ENCODE measurements at regions not wholly inside any gene's neighbourhood (a gene's known extent, or its start where the extent isn't known, plus 50 kb on each side); places are given as distances from the start of the nearest gene placed in this dataset.
"Not testable (repeated sequence)": the region's sequence is repeated elsewhere in the genome, so short reads cannot be mapped to it uniquely, and the experiment has no call there.

GRCh38 chr18:14342170-14342569 lies 201.2 kb downstream of the POTEC start:
- not testable (repeated sequence) for DNase-seq (ENCODE audit: low read depth)

GRCh38 chr18:14336017-14336416 lies 203.8 kb upstream of the ZNF519 start:
- not testable (repeated sequence) for DNase-seq (ENCODE audit: low read depth)

DNA sequence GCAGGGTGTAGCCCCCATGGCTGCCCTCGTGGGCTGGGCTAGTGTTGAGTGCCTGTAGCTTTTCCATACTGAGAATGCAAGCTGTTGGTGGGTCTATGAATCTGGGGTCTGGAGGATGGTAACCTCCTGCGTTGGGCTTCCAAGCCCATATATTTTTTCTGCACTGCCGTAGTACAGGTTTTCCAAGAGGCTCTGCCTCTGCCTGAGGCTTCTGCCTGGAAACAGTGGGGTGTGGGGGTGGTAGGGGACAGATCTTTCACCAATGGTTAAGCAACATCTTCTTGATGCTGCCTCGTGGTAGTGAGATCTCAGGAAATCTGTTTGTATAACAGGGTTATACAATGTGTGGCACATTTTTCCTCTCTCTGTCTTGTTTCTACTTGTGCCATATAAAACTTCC lies 189.0 kb upstream of the ZNF519 start:
- not testable (repeated sequence) for DNase-seq (ENCODE audit: low read depth)

DNA sequence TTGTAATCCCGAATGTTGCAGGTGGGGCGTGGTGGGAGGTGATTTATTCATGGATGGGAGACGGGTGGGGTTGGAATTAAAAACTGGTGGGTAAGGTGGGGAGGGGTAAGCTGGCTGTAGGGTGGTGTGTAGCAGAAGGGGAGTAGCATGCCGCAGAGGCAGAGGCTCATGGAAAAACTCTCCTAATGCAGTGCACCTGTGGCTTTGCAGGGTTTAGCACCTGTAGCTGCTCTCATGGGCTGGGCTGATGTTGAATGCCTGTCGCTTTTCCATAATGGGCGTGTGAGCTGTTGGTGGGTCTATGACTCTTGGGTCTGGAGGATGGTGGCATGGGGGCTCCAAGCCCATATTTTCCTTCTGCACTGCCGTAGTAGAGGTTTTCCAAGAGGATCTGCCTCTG lies 169.0 kb upstream of the ZNF519 start:
- DNase-seq (ENCODE audit: low read depth): not testable (repeated sequence)

GRCh38 chr18:14295081-14295480 lies 162.8 kb upstream of the ZNF519 start:
- DNase-seq (ENCODE audit: low read depth): not testable (repeated sequence)

- no peak for DNase-seq (ENCODE audit: low read depth)
These were observed 152.8 kb upstream of the ZNF519 start for GRCh38 chr18:14285053-14285452.

DNA sequence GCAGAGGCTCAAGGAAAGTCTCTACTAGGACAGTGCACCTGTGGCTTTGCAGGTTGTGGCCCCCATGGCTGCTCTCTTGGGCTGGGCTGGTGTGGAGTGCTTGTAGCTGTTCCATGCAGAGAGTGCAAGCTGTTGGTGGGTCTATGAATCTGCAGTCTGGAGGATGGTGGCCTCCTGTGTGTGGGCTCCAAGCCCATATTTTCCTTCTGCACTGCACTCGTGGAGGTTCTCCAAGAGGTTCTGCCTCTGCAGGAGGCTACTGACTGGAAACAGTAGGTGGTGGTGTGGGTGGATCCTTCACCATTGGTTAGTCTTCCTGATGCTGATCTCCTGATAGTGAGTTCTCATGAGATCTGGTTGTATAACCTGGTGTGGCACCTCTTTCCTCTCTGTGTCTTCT lies 143.2 kb upstream of the ZNF519 start:
- DNase-seq (ENCODE audit: low read depth): not testable (repeated sequence)

DNA sequence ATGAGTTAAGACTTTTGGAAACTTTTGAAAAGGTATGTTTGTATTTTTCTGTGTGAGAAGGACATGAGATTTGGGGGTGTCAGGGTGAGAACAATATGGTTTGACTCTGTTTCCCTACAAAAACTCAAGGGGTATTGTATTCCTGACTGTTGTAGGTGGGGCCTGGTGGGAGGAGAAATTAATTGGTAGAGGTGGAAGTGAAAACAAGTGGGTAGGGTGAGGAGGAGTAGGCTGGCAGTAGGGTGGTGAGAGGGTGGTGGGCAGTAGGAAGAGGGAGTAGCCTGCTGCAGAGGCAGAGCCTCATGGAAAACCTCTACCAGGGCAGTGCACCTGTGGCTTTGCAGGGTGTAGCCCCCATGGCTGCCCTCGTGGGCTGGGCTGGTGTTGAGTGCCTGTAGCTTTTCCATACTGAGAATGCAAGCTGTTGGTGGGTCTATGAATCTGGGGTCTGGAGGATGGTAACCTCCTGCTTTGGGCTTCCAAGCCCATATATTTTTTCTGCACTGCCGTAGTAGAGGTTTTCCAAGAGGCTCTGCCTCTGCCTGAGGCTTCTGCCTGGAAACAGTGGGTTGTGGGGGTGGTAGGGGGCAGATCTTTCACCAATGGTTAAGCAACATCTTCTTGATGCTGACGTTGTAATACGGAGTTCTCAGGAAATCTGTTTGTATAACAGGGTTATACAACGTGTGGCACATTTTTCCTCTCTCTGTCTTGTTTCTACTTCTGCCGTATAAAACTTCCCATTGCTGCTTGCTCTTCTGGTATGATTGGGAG lies 133.6 kb upstream of the ZNF519 start:
- not testable (repeated sequence) for DNase-seq (ENCODE audit: low read depth)

DNA sequence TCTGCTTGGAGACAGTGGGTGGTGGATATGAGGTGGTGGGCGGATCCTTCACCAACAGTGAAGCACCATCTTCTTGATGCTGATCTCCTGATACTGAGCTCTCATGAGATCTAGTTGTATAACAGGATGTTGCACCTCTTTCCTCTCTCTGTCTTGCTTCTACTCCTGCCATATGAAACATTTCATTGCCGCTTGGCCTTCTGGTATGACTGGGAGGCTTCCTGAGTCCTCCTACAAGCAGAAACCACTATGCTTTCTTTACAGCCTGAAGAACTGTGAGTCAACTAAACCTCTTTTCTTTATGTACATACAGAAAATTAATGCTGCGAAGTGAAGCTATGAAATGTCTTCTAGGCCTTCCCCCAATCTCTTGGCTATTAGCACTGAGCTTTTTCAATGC lies 130.6 kb upstream of the ZNF519 start:
- not testable (repeated sequence) for DNase-seq (ENCODE audit: low read depth)

GRCh38 chr18:14250084-14250677 lies 117.9 kb upstream of the ZNF519 start:
- not testable (repeated sequence) for DNase-seq (ENCODE audit: low read depth)

DNA sequence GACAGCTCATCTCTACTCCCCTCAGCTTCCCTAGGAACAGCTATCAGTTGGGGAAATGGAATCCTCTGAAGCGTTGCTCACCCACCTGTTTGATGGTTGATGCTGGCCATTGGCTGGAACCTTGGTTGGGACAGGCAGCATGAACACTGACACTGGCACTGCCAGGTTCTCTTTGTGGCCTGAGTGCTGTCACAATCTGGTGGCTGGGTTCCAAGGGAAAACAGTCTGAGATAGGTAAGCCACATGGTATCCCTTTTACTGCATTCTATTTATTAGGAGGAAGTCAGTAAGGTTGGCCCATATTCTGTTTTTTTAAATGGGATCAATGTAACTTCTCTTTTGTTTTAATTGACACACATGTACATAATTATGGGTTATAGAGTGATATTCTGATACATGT lies 107.0 kb upstream of the ZNF519 start:
- not testable (repeated sequence) for DNase-seq (ENCODE audit: low read depth)

GRCh38 chr18:14236356-14237048 lies 104.3 kb upstream of the ZNF519 start:
- DNase-seq (ENCODE audit: low read depth): not testable (repeated sequence)

GRCh38 chr18:14225286-14225679 lies 93.0 kb upstream of the ZNF519 start:
- DNase-seq (ENCODE audit: low read depth): peak; percentile 5

GRCh38 chr18:14224551-14225285 lies 92.5 kb upstream of the ZNF519 start:
- not testable (repeated sequence) for DNase-seq (ENCODE audit: low read depth)

DNA sequence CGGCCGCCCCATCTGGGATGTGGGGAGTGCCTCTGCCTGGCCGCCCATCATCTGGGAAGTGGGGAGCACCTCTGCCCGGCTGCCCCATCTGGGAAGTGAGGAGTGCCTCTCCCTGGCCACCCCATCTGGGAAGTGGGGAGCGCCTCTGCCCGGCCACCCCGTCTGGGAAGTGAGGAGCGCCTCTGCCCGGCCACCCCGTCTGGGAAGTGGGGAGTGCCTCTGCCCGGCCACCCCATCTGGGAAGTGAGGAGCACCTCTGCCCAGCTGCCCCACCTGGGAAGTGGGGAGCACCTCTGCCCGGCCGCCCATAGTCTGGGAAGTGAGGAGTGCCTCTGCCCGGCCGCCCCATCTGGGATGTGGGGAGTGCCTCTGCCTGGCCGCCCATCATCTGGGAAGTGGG lies 91.7 kb upstream of the ZNF519 start:
- not testable (repeated sequence) for DNase-seq (ENCODE audit: low read depth)

DNA sequence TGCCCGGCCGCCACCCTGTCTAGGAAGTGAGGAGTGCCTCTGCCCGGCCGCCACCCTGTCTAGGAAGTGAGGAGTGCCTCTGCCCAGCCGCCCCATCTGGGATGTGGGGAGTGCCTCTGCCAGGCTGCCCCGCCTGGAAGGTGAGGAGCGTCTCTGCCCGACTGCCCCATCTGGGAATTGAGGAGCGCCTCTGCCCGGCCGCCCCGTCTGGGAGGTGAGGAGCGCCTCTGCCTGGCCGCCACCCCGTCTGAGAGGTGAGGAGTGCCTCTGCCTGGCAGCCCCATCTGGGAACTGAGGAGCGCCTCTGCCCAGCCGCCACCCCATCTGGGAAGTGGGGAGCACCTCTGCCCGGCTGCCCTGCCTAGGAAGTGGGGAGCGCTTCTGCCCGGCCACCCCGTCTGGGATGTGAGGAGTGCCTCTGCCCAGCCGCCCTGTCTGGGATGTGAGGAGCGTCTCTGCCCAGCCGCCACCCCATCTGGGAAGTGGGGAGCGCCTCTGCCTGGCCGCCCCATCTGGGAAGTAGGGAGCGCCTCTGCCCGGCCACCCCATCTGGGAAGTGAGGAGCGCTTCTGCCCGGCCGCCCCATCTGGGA lies 91.1 kb upstream of the ZNF519 start:
- DNase-seq (ENCODE audit: low read depth): not testable (repeated sequence)

- DNase-seq (ENCODE audit: low read depth): not testable (repeated sequence)
These were observed 90.4 kb upstream of the ZNF519 start for GRCh38 chr18:14222354-14223221.

DNA sequence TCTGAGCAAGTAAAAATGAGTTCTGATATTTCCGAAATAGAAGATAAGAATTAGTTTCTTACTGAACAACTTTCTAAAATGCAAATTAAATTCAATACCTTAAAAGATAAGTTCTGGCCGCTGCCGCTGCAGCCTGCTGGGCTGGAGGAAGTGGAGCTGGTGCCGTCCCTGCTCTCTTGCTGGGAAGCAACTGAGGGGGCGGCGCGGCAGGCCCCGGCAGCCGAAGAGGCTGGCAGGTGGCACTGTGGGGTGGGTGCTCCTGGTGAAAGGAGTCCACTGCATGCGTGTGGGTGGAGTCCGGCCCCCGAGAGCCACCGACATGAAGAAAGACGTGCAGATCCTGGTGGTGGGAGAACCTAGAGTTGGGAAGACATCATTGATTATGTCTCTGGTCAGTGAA lies 89.5 kb upstream of the ZNF519 start:
- no peak for DNase-seq (ENCODE audit: low read depth)

DNA sequence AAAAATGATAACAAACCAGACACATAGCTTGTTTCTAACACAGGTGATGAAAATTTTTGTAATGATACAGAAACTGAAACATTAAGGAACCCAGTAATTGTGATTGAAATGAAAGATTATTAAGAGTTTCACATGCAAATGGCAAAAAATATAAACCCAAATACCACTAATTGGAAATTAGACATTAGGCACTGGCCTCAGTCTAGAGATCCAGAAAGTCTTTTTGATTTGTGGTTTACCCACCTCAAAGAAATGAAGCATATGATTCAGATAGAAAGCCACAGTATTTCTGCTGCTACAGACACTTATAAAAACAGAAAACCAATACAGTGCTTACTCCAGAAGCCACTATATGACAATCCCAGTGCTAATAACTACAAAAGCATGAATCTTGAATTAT lies 83.7 kb upstream of the ZNF519 start:
- not testable (repeated sequence) for DNase-seq (ENCODE audit: low read depth)

DNA sequence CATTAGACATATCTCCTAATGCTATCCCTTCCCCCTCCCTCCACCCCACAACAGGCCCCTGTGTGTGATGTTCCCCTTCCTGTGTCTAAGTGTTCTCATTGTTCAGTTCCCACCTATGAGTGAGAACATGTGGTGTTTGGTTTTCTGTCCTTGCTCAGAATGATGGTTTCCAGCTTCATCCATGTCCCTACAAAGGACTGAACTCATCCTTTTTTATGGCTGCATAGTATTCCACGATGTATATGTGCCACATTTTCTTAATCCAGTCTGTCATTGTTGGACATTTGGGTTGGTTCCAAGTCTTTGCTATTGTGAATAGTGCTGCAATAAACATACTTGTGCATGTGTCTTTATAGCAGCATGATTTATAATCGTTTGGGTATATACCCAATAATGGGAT lies 71.2 kb upstream of the ZNF519 start:
- not testable (repeated sequence) for DNase-seq (ENCODE audit: low read depth)
